Loucy (cell line): ENCODE measurements at regions not wholly inside any gene's neighbourhood (a gene's known extent, or its start where the extent isn't known, plus 50 kb on each side); places are given as distances from the start of the nearest gene placed in this dataset.

Experiments used
- H2AFZ ChIP-seq: fragments of 200-600 bp; sonication (generic); 2 replicates; pipeline ENCODE4 v1.6.0; 2016; ENCODE audit warnings: antibody characterized with exemption, mild to moderate bottlenecking, low read length, moderate library complexity
- H3F3A ChIP-seq: fragments of 200-600 bp; 2 replicates; pipeline ENCODE4 v1.6.0; 2016; ENCODE audit warnings: antibody characterized with exemption, low read depth, mild to moderate bottlenecking
- H3K27me3 ChIP-seq: fragments of 200-600 bp; sonication (generic); 2 replicates; pipeline ENCODE4 v1.6.1; 2014; ENCODE audit warnings: low read length, mild to moderate bottlenecking; ENCODE audit not compliant: insufficient read depth, poor library complexity, severe bottlenecking
- H3K36me3 ChIP-seq: fragments of 200-600 bp; sonication (generic); 2 replicates; pipeline ENCODE4 v1.6.1; 2016; ENCODE audit warnings: low read length; ENCODE audit not compliant: insufficient read depth
- H3K4me1 ChIP-seq: fragments of 200-600 bp; sonication (generic); 2 replicates; pipeline ENCODE4 v1.5.1; 2014; ENCODE audit warnings: low read length, mild to moderate bottlenecking; ENCODE audit not compliant: insufficient read depth, poor library complexity, severe bottlenecking
- H3K4me2 ChIP-seq: fragments of 200-600 bp; sonication (generic); 2 replicates; pipeline ENCODE4 v1.6.0; 2014; ENCODE audit warnings: antibody characterized with exemption, low read length, low read depth, mild to moderate bottlenecking; ENCODE audit not compliant: poor library complexity, severe bottlenecking
- H3K4me3 ChIP-seq: fragments of 200-600 bp; sonication (generic); 2 replicates; pipeline ENCODE4 v1.5.1; 2014; ENCODE audit warnings: low read length, mild to moderate bottlenecking, mixed read lengths; ENCODE audit not compliant: poor library complexity, severe bottlenecking
- H3K79me2 ChIP-seq: fragments of 200-600 bp; sonication (generic); 2 replicates; pipeline ENCODE4 v1.6.1; 2014; ENCODE audit warnings: low read length; ENCODE audit not compliant: insufficient read depth
- H3K9ac ChIP-seq: fragments of 200-600 bp; sonication (generic); 2 replicates; pipeline ENCODE4 v1.6.0; 2014; ENCODE audit warnings: mild to moderate bottlenecking, low read depth, low read length, moderate library complexity; ENCODE audit not compliant: poor library complexity, severe bottlenecking
- H3K9me2 ChIP-seq: fragments of 200-600 bp; sonication (generic); replicated peaks from 2 replicates; pipeline ENCODE4 v1.6.1; 2016; ENCODE audit warnings: low read depth, low read length, mixed read lengths
- H3K9me3 ChIP-seq: fragments of 200-600 bp; sonication (generic); 2 replicates; pipeline ENCODE4 v1.6.1; 2014; ENCODE audit warnings: mild to moderate bottlenecking, antibody characterized with exemption, low read length, low read depth; ENCODE audit not compliant: insufficient read depth
- H4K20me1 ChIP-seq: fragments of 200-600 bp; sonication (generic); 2 replicates; pipeline ENCODE4 v1.6.0; 2014; ENCODE audit warnings: antibody characterized with exemption, low read length, mild to moderate bottlenecking; ENCODE audit not compliant: insufficient read depth, poor library complexity, severe bottlenecking
- CTCF ChIP-seq: fragments of 200-600 bp; sonication (generic); conservative IDR thresholded peaks from 2 replicates; pipeline ENCODE4 v1.5.1; 2014; ENCODE audit warnings: mild to moderate bottlenecking, antibody characterized with exemption, low read length
- EZH2phosphoT487 ChIP-seq: fragments of 200-600 bp; IDR thresholded peaks from 2 replicates; pipeline ENCODE4 v1.6.1; 2018; ENCODE audit warnings: antibody characterized with exemption, mild to moderate bottlenecking, moderate library complexity, borderline replicate concordance

- Histone ChIP-seq H2AFZ (no peak overlapping the region), H3K9me3 (peaks cover 7% of the 10 kb centered on the region; the same call in 1 of the 2 replicates), H4K20me1 (no peaks in the 10 kb centered on the region), H3K9me2 (no peaks in the 10 kb centered on the region), H3K9ac (no peak overlapping the region), H3K4me1 (no peaks in the 10 kb centered on the region), H3K4me3 (no peak overlapping the region), H3K4me2 (no peak overlapping the region), H3K27me3 (no peaks in the 10 kb centered on the region), H3F3A (no peaks in the 10 kb centered on the region), H3K36me3 (no peaks in the 10 kb centered on the region), H3K79me2 (no peaks in the 10 kb centered on the region)
- TF ChIP-seq CTCF (no peak), EZH2phosphoT487 (no peak)
Measured at GRCh38 chr11:112801025-112801816, 160.0 kb upstream of the NCAM1 start.

GRCh38 chr11:112801817-112802088 lies 159.5 kb upstream of the NCAM1 start:
- Histone ChIP-seq H3K4me1 (no peaks in the 10 kb centered on the region), H3F3A (no peaks in the 10 kb centered on the region), H3K36me3 (no peaks in the 10 kb centered on the region), H3K9ac (no peak overlapping the region), H3K79me2 (no peaks in the 10 kb centered on the region), H3K27me3 (no peaks in the 10 kb centered on the region), H3K9me3 (peaks cover 7% of the 10 kb centered on the region; the same call in 1 of the 2 replicates), H3K4me3 (no peak overlapping the region), H4K20me1 (no peaks in the 10 kb centered on the region), H3K4me2 (no peak overlapping the region), H3K9me2 (no peaks in the 10 kb centered on the region), H2AFZ (no peak overlapping the region)
- TF ChIP-seq CTCF = no peak

- H3K9me3 ChIP-seq = peaks cover 6% of the 10 kb centered on the region; the same call in 1 of the 2 replicates
- H3K4me2 ChIP-seq = no peak overlapping the region
- H3K27me3 ChIP-seq = no peaks in the 10 kb centered on the region
- H4K20me1 ChIP-seq = no peaks in the 10 kb centered on the region
- H3K9ac ChIP-seq = no peak overlapping the region
- H3K4me1 ChIP-seq = no peaks in the 10 kb centered on the region
- no peaks in the 10 kb centered on the region for H3K36me3 ChIP-seq
- H3F3A ChIP-seq = no peaks in the 10 kb centered on the region
- H3K79me2 ChIP-seq = no peaks in the 10 kb centered on the region
- no peak overlapping the region for H3K4me3 ChIP-seq
- no peaks in the 10 kb centered on the region for H3K9me2 ChIP-seq
- no peak overlapping the region for H2AFZ ChIP-seq
- TF ChIP-seq EZH2phosphoT487 (no peak), CTCF (no peak)
Measured at GRCh38 chr11:112805658-112806057, 155.6 kb upstream of the NCAM1 start.
